ENCODE measurements at regions not wholly inside any gene's neighbourhood (a gene's known extent, or its start where the extent isn't known, plus 50 kb on each side); places are given as distances from the start of the nearest gene placed in this dataset.
"Not testable (repeated sequence)": the region's sequence is repeated elsewhere in the genome, so short reads cannot be mapped to it uniquely, and the experiment has no call there.

GRCh38 chr2:40584432-40584831 lies 132.5 kb upstream of the SLC8A1 start:
- no peak for DNase-seq

GRCh38 chr2:40591774-40592173 lies 139.9 kb upstream of the SLC8A1 start:
- no peak for DNase-seq

- DNase-seq, result no peak
Measured at GRCh38 chr2:40592218-40592617, 140.3 kb upstream of the SLC8A1 start.

GRCh38 chr2:40606862-40607261 lies 155.0 kb upstream of the SLC8A1 start:
- DNase-seq, result no peak

GRCh38 chr2:40611196-40611595 lies 159.3 kb upstream of the SLC8A1 start:
- no peak for DNase-seq

- no peak for DNase-seq
Measured at GRCh38 chr2:40625849-40626248, 174.0 kb upstream of the SLC8A1 start.

GRCh38 chr2:40628556-40628955 lies 176.7 kb upstream of the SLC8A1 start:
- DNase-seq, result no peak

- no peak for DNase-seq
Measured at GRCh38 chr2:40629768-40630434, 178.0 kb upstream of the SLC8A1 start.

- no peak for DNase-seq
Measured at GRCh38 chr2:40639320-40639719, 187.4 kb upstream of the SLC8A1 start.

GRCh38 chr2:40642237-40642636 lies 190.3 kb upstream of the SLC8A1 start:
- DNase-seq, result no peak

- no peak for DNase-seq
Measured at GRCh38 chr2:40642726-40643125, 190.8 kb upstream of the SLC8A1 start.

GRCh38 chr2:40646642-40647041 lies 194.8 kb upstream of the SLC8A1 start:
- DNase-seq, result no peak

- DNase-seq, result no peak
Measured at GRCh38 chr2:40652155-40652554, 200.3 kb upstream of the SLC8A1 start.

- DNase-seq, result no peak
Measured at GRCh38 chr2:40653829-40654228, 201.9 kb upstream of the SLC8A1 start.

- no peak for DNase-seq
Measured at GRCh38 chr2:40654346-40654745, 202.5 kb upstream of the SLC8A1 start.

GRCh38 chr2:40658941-40659340 lies 207.1 kb upstream of the SLC8A1 start:
- DNase-seq, result no peak

GRCh38 chr2:40665493-40666232 lies 213.8 kb upstream of the SLC8A1 start:
- no peak for DNase-seq

- no peak for DNase-seq
Measured at GRCh38 chr2:40666398-40666797, 214.5 kb upstream of the SLC8A1 start.

GRCh38 chr2:40668425-40668824 lies 216.5 kb upstream of the SLC8A1 start:
- no peak for DNase-seq

- DNase-seq, result not testable (repeated sequence)
Measured at GRCh38 chr2:40676134-40676790, 224.4 kb upstream of the SLC8A1 start.

GRCh38 chr2:40680547-40680946 lies 228.7 kb upstream of the SLC8A1 start:
- no peak for DNase-seq

GRCh38 chr2:40690036-40690435 lies 238.1 kb upstream of the SLC8A1 start:
- DNase-seq, result no peak

GRCh38 chr2:40690525-40690924 lies 238.6 kb upstream of the SLC8A1 start:
- DNase-seq, result no peak
